ENCODE measurements at regions not wholly inside any gene's neighbourhood (a gene's known extent, or its start where the extent isn't known, plus 50 kb on each side); places are given as distances from the start of the nearest gene placed in this dataset.

DNA sequence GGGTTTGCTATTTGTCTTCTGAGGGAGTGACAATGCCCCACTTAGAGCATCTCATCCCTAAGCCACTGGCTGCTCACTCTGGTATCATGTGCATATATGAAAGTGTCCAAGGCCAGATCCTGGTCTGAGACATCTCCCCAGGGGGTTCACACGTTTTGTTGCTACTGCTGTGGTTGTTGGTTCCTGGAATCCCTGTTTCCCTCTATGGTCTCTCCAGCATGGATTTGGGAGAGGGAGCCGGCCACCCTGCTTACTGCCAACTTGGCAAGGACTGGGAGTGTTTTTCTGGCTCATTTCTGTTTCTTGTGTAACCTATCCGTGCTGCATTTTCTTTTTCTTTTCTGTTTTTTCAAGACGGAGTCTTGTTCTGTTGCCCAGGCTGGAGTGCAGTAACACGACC lies 101.3 kb upstream of the MAX start:
- TF ChIP-seq, protein P1, sequence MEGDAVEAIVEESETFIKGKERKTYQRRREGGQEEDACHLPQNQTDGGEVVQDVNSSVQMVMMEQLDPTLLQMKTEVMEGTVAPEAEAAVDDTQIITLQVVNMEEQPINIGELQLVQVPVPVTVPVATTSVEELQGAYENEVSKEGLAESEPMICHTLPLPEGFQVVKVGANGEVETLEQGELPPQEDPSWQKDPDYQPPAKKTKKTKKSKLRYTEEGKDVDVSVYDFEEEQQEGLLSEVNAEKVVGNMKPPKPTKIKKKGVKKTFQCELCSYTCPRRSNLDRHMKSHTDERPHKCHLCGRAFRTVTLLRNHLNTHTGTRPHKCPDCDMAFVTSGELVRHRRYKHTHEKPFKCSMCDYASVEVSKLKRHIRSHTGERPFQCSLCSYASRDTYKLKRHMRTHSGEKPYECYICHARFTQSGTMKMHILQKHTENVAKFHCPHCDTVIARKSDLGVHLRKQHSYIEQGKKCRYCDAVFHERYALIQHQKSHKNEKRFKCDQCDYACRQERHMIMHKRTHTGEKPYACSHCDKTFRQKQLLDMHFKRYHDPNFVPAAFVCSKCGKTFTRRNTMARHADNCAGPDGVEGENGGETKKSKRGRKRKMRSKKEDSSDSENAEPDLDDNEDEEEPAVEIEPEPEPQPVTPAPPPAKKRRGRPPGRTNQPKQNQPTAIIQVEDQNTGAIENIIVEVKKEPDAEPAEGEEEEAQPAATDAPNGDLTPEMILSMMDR (IDR thresholded peaks at IDR 0.05; ENCODE audit: insufficient read depth, low read length, poor library complexity, severe bottlenecking), result no peak
- no peak for DNase-seq (ENCODE audit: low read depth)
- H3K36me3 ChIP-seq (ENCODE audit: control insufficient read depth, insufficient read depth, low read length), result no peaks in the 10 kb centered on the region
- H3K27me3 ChIP-seq (ENCODE audit: control insufficient read depth, insufficient read depth, low read length), result no peaks in the 10 kb centered on the region
- H3K4me3 ChIP-seq (ENCODE audit: low read depth, low read length), result no peak overlapping the region

- H3K27me3 ChIP-seq (ENCODE audit: control insufficient read depth, insufficient read depth, low read length), result no peaks in the 10 kb centered on the region
- DNase-seq (ENCODE audit: low read depth), result no peak
- TF ChIP-seq, protein P1 (IDR thresholded peaks at IDR 0.05; ENCODE audit: insufficient read depth, low read length, poor library complexity, severe bottlenecking), result no peak
- no peaks in the 10 kb centered on the region for H3K36me3 ChIP-seq (ENCODE audit: control insufficient read depth, insufficient read depth, low read length)
- H3K4me3 ChIP-seq (ENCODE audit: low read depth, low read length), result no peak overlapping the region
These were observed 101.7 kb upstream of the MAX start for GRCh38 chr14:65204056-65204455.

DNA sequence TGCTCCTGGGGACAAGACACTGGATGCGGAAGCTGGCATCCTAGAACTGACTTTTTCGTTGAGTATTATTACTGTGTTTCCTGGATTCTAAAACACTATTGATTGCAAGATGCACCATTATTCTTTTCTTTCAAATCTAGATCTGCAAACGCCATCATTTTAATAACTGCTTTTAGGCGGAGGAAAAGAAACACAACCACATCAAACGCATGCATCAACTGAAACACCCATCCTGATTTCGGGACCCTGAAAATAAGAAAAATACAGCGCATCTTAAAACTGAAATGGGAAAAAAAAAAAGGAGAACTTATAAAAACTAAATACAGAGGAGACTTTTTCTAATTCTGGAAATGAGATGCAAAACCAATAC lies 103.7 kb upstream of the MAX start:
- Histone ChIP-seq H3K36me3 (ENCODE audit: control insufficient read depth, insufficient read depth, low read length) (no peaks in the 10 kb centered on the region), H3K27me3 (ENCODE audit: control insufficient read depth, insufficient read depth, low read length) (no peaks in the 10 kb centered on the region), H3K4me3 (ENCODE audit: low read depth, low read length) (no peak overlapping the region)
- DNase-seq (ENCODE audit: low read depth), result no peak
- TF ChIP-seq, protein P1 (IDR thresholded peaks at IDR 0.05; ENCODE audit: insufficient read depth, low read length, poor library complexity, severe bottlenecking), result no peak

GRCh38 chr14:65206448-65207096 lies 104.3 kb upstream of the MAX start:
- no peak for DNase-seq (ENCODE audit: low read depth)
- no peaks in the 10 kb centered on the region for H3K27me3 ChIP-seq (ENCODE audit: control insufficient read depth, insufficient read depth, low read length)
- H3K4me3 ChIP-seq (ENCODE audit: low read depth, low read length), result no peak overlapping the region
- no peaks in the 10 kb centered on the region for H3K36me3 ChIP-seq (ENCODE audit: control insufficient read depth, insufficient read depth, low read length)
- TF ChIP-seq, protein P1 (IDR thresholded peaks at IDR 0.05; ENCODE audit: insufficient read depth, low read length, poor library complexity, severe bottlenecking), result no peak

GRCh38 chr14:65208548-65208947 lies 106.2 kb upstream of the MAX start:
- Histone ChIP-seq H3K36me3 (ENCODE audit: control insufficient read depth, insufficient read depth, low read length) (no peaks in the 10 kb centered on the region), H3K27me3 (ENCODE audit: control insufficient read depth, insufficient read depth, low read length) (no peaks in the 10 kb centered on the region), H3K4me3 (ENCODE audit: low read depth, low read length) (no peak overlapping the region)
- no peak for DNase-seq (ENCODE audit: low read depth)
- TF ChIP-seq, protein P1 (IDR thresholded peaks at IDR 0.05; ENCODE audit: insufficient read depth, low read length, poor library complexity, severe bottlenecking), result no peak
